Endothelial cell of umbilical vein (primary cell): ENCODE measurements at regions not wholly inside any gene's neighbourhood (a gene's known extent, or its start where the extent isn't known, plus 50 kb on each side); places are given as distances from the start of the nearest gene placed in this dataset.

ENCODE experiments used
- BruUV-seq: library from RNA; stranded (reverse); fragments of 400-500 nt; replicated peaks from 2 replicates; lab custom pipeline; 2021; lab: Mats Ljungman, UMichigan
- CTCF ChIA-PET: fragments of 300-600, 350-600 bp; sonication (Branson Sonifier 250); formaldehyde crosslinking; loops from one replicate; lab custom pipeline; 2021; ENCODE audit warnings: antibody characterized with exemption, inconsistent platforms; lab: Charles Lee
- POLR2A ChIA-PET: fragments of 300-600, 350-600 bp; sonication (Branson Sonifier 250); formaldehyde crosslinking; loops from one replicate; lab custom pipeline; 2021; ENCODE audit warnings: antibody characterized with exemption, inconsistent platforms; lab: Charles Lee
- DNase-seq: peaks from one replicate; pipeline ENCODE4 v3.0.0-alpha.2; 2011; ENCODE audit warnings: low read depth, low spot score
- FAIRE-seq: peaks from 2 replicates; lab custom pipeline; 2011; peaks lifted over from hg19 to GRCh38; lab: Jason Lieb, UNC
- H2AFZ ChIP-seq: 2 replicates; pipeline ENCODE4 v1.6.0; 2012; ENCODE audit warnings: low read depth, low read length, control low read depth, inconsistent platforms
- H3K27ac ChIP-seq: 2 replicates; pipeline ENCODE4 v1.5.1; 2011; ENCODE audit warnings: low read depth, mild to moderate bottlenecking, control low read depth, low read length, moderate library complexity; ENCODE audit not compliant: insufficient read depth
- H3K27me3 ChIP-seq, 2 experiments: 2 replicates each; pipeline versions ENCODE4 v1.6.0 to v1.6.1; 2011; ENCODE audit warnings: low read length in 2 of 2, mixed read lengths in 1 of 2; ENCODE audit not compliant: control insufficient read depth in 2 of 2, insufficient read depth in 2 of 2
- H3K36me3 ChIP-seq, 2 experiments: 2 replicates in 1 of 2; 3 replicates in 1 of 2; pipeline ENCODE4 v1.5.1; 2011; ENCODE audit warnings: low read length in 2 of 2, mild to moderate bottlenecking in 1 of 2, moderate library complexity in 1 of 2; ENCODE audit not compliant: control insufficient read depth in 2 of 2, insufficient read depth in 2 of 2; ENCODE audit errors: extremely low read depth in 1 of 2
- H3K4me1 ChIP-seq: 3 replicates; pipeline ENCODE4 v1.5.1; 2011; ENCODE audit warnings: mild to moderate bottlenecking, low read length; ENCODE audit not compliant: control insufficient read depth, insufficient read depth; ENCODE audit errors: extremely low read depth
- H3K4me2 ChIP-seq: 2 replicates; pipeline ENCODE4 v1.6.1; 2011; ENCODE audit warnings: low read length, control low read depth, mixed read lengths; ENCODE audit not compliant: insufficient read depth
- H3K4me3 ChIP-seq, 3 experiments: fragments of 200-600 bp in 1 of 3; sonication (generic), shearing (Covaris generic) in 1 of 3; replicated peaks in 1 of 3; 2 replicates each; pipeline ENCODE4 v1.5.1; 2011 to 2016; ENCODE audit warnings: control low read depth in 3 of 3, low read length in 3 of 3, mild to moderate bottlenecking in 2 of 3, inconsistent platforms in 1 of 3, low read depth in 1 of 3, moderate library complexity in 1 of 3; ENCODE audit not compliant: insufficient read depth in 1 of 3
- H3K79me2 ChIP-seq: 2 replicates; pipeline ENCODE4 v1.6.0; 2012; ENCODE audit warnings: low read length, inconsistent platforms; ENCODE audit not compliant: control insufficient read depth, insufficient read depth
- H3K9ac ChIP-seq: replicated peaks from 2 replicates; pipeline ENCODE3; 2011; ENCODE audit warnings: low read length, control low read depth; ENCODE audit not compliant: insufficient read depth; ENCODE audit errors: extremely low read depth
- H3K9me1 ChIP-seq: replicated peaks from 3 replicates; pipeline ENCODE4 v1.6.0; 2011; ENCODE audit warnings: mild to moderate bottlenecking, low read length; ENCODE audit not compliant: control insufficient read depth, insufficient read depth; ENCODE audit errors: extremely low read depth
- H3K9me3 ChIP-seq: replicated peaks from 2 replicates; pipeline ENCODE4 v1.5.1; 2012; ENCODE audit warnings: low read length, inconsistent platforms; ENCODE audit not compliant: control insufficient read depth, insufficient read depth
- H4K20me1 ChIP-seq: replicated peaks from 2 replicates; pipeline ENCODE3; 2011; ENCODE audit warnings: mild to moderate bottlenecking, low read length; ENCODE audit not compliant: control insufficient read depth, insufficient read depth; ENCODE audit errors: extremely low read depth
- EZH2 ChIP-seq: IDR thresholded peaks from 2 replicates; pipeline ENCODE4 v1.6.1; 2012; ENCODE audit warnings: borderline replicate concordance, low read depth, mild to moderate bottlenecking, moderate library complexity, low read length, inconsistent platforms; ENCODE audit not compliant: severe bottlenecking
- FOS ChIP-seq: IDR thresholded peaks from 2 replicates; pipeline ENCODE4 v1.6.1; 2011; ENCODE audit warnings: mild to moderate bottlenecking, low read length, moderate library complexity, borderline replicate concordance; ENCODE audit not compliant: insufficient read depth
- GATA2 ChIP-seq: IDR thresholded peaks from 2 replicates; pipeline ENCODE4 v1.7.0; 2011; ENCODE audit warnings: low read depth, mild to moderate bottlenecking, moderate library complexity, mixed read lengths, low read length; ENCODE audit not compliant: insufficient read length, insufficient read depth
- JUN ChIP-seq: IDR thresholded peaks from 2 replicates; pipeline ENCODE4 v1.6.1; 2011; ENCODE audit warnings: borderline replicate concordance, low read depth; ENCODE audit not compliant: insufficient read length, insufficient read depth
- MYC ChIP-seq: IDR thresholded peaks from one replicate; pipeline ENCODE4 v1.6.1; 2011; ENCODE audit warnings: mild to moderate bottlenecking, low read depth, low read length
- POLR2A ChIP-seq: IDR thresholded peaks from 2 replicates; pipeline ENCODE4 v1.6.1; 2012; ENCODE audit warnings: low read depth, mild to moderate bottlenecking, control low read depth, low read length
- POLR2AphosphoS5 ChIP-seq: IDR thresholded peaks from 2 replicates; pipeline ENCODE4 v1.6.1; 2012; ENCODE audit warnings: low read depth, mild to moderate bottlenecking, control low read depth, low read length, moderate library complexity; ENCODE audit not compliant: insufficient read depth
- dilution Hi-C: fragments of 300-500 bp; cut with MboI; formaldehyde crosslinking; loops from one replicate; pipeline ENCODE4 v1.15.0; 2019; ENCODE audit warnings: low sequenced_read_pairs; ENCODE audit not compliant: extremely low pct_ligation_motif_present
- intact Hi-C: fragments of 100-400 bp; cut with micrococcal nuclease; formaldehyde crosslinking; loops from one replicate; pipeline ENCODE4 v1.10.0; 2022
- TF ChIP-seq, protein P1 (sequence below), 2 donors: IDR thresholded peaks; 1 replicate in 1 of 2; 2 replicates in 1 of 2; pipeline ENCODE4 v1.5.1; 2011; ENCODE audit warnings: low read length in 2 of 2, mild to moderate bottlenecking in 2 of 2, moderate library complexity in 2 of 2, control low read depth in 1 of 2, inconsistent platforms in 1 of 2, low read depth in 1 of 2; ENCODE audit not compliant: insufficient read depth in 1 of 2; ENCODE audit errors: extremely low read depth in 1 of 2
- TF ChIP-seq, protein P2 (sequence below): IDR thresholded peaks from 2 replicates; pipeline ENCODE4 v1.6.1; 2011; ENCODE audit not compliant: insufficient read depth, insufficient read length

GRCh38 chr5:56717253-56717987 lies 97.9 kb upstream of the MAP3K1 start:
- H3K79me2 ChIP-seq: no peaks in the 10 kb centered on the region
- H2AFZ ChIP-seq: no peak overlapping the region
- H3K9ac ChIP-seq: no peak overlapping the region
- H3K36me3 ChIP-seq: no peaks in the 10 kb centered on the region
- no peaks in the 10 kb centered on the region for H3K4me1 ChIP-seq
- no peaks in the 10 kb centered on the region for H4K20me1 ChIP-seq
- H3K4me3 ChIP-seq: no peak overlapping the region
- dilution Hi-C loops (no loop called here), intact Hi-C loops (no loop called here)
- BruUV-seq: no TSS peak
- CTCF ChIA-PET: interaction anchor here (1.9 kb wide), 1 partner anchor 27 kb away, joined by 4 read pairs; no protein-coding TSS in a partner anchor
- no peaks in the 10 kb centered on the region for H3K9me1 ChIP-seq
- no peak overlapping the region for H3K4me2 ChIP-seq
- TF ChIP-seq FOS: no peak
- no peak for TF ChIP-seq POLR2AphosphoS5
- no peak for TF ChIP-seq JUN
- TF ChIP-seq, protein P1, sequence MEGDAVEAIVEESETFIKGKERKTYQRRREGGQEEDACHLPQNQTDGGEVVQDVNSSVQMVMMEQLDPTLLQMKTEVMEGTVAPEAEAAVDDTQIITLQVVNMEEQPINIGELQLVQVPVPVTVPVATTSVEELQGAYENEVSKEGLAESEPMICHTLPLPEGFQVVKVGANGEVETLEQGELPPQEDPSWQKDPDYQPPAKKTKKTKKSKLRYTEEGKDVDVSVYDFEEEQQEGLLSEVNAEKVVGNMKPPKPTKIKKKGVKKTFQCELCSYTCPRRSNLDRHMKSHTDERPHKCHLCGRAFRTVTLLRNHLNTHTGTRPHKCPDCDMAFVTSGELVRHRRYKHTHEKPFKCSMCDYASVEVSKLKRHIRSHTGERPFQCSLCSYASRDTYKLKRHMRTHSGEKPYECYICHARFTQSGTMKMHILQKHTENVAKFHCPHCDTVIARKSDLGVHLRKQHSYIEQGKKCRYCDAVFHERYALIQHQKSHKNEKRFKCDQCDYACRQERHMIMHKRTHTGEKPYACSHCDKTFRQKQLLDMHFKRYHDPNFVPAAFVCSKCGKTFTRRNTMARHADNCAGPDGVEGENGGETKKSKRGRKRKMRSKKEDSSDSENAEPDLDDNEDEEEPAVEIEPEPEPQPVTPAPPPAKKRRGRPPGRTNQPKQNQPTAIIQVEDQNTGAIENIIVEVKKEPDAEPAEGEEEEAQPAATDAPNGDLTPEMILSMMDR (IDR thresholded peaks at IDR 0.05; ENCODE audit: extremely low read depth in 1 of 2, insufficient read depth in 1 of 2, low read depth in 1 of 2, low read length in 2 of 2): no peak
- TF ChIP-seq, protein P2, sequence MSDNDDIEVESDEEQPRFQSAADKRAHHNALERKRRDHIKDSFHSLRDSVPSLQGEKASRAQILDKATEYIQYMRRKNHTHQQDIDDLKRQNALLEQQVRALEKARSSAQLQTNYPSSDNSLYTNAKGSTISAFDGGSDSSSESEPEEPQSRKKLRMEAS: no peak
- TF ChIP-seq EZH2: no peak
- no peak for TF ChIP-seq MYC
- TF ChIP-seq GATA2: no peak
- TF ChIP-seq POLR2A: no peak
- FAIRE-seq: no peak
- H3K27me3 ChIP-seq: peaks cover 16 to 20% of the 10 kb centered on the region in 2 experiments
- H3K9me3 ChIP-seq: no peaks in the 10 kb centered on the region
- POLR2A ChIA-PET: no interaction called here
- no peak for DNase-seq
- no peak overlapping the region for H3K27ac ChIP-seq
